ENCODE measurements at regions not wholly inside any gene's neighbourhood (a gene's known extent, or its start where the extent isn't known, plus 50 kb on each side); places are given as distances from the start of the nearest gene placed in this dataset.

GRCh38 chr14:98010784-98011183 is 1213.6 kb downstream of the VRK1 start:
- TF ChIP-seq POLR2A (IDR thresholded peaks at IDR 0.05; ENCODE audit: low read depth, low read length), result no peak
- TF ChIP-seq TAF1 (IDR thresholded peaks at IDR 0.05; ENCODE audit: low read depth, low read length), result no peak
- TF ChIP-seq POLR2AphosphoS5 (IDR thresholded peaks at IDR 0.05; ENCODE audit: low read depth, low read length), result no peak
- TF ChIP-seq SPI1 (IDR thresholded peaks at IDR 0.05; ENCODE audit: low read depth, low read length), result no peak
- TF ChIP-seq PAX5 (IDR thresholded peaks at IDR 0.05; ENCODE audit: insufficient read depth, low read length, severe bottlenecking), result no peak

Data from GM12891 (cell line).